Gastroesophageal sphincter (tissue), 3 donors: ENCODE measurements at regions not wholly inside any gene's neighbourhood (a gene's known extent, or its start where the extent isn't known, plus 50 kb on each side); places are given as distances from the start of the nearest gene placed in this dataset.

Source experiments
- POLR2A ChIP-seq, 2 donors: fragments of 450-650 bp; IDR thresholded peaks; one replicate each; pipeline ENCODE4 v1.6.1; 2017; ENCODE audit warnings: antibody characterized with exemption in 2 of 2, mild to moderate bottlenecking in 2 of 2, moderate library complexity in 1 of 2
- TF ChIP-seq, protein P1 (sequence below), 4 experiments: fragments of 200-600 bp in 2 of 4; fragments of 450-650 bp in 2 of 4; sonication (generic) in 1 of 4; IDR thresholded peaks; one replicate each; pipeline ENCODE4 v1.5.1; 2017 to 2019; ENCODE audit warnings: antibody characterized with exemption in 4 of 4, mild to moderate bottlenecking in 2 of 4, moderate library complexity in 2 of 4

DNA sequence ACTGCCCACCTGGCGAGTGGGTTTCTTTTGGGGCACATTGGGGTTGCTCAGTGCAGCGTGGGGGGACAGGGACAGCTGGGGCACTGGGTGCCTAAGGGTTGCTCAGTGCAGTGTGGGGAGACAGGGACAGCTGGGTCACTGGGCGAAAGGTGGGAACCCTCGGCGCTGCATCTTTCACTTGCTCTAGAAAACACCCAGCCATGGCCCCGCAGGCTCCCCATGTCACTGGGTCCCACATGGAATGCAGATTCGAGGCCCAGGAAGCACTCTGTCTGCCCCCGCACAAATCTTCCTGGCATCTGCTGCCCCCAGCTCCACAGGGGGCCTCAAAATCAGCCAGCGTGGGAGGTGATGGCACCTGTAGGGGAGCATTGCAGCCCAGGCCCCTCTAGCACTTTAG lies 229.3 kb downstream of the BRD1 start:
- TF ChIP-seq, protein P1, sequence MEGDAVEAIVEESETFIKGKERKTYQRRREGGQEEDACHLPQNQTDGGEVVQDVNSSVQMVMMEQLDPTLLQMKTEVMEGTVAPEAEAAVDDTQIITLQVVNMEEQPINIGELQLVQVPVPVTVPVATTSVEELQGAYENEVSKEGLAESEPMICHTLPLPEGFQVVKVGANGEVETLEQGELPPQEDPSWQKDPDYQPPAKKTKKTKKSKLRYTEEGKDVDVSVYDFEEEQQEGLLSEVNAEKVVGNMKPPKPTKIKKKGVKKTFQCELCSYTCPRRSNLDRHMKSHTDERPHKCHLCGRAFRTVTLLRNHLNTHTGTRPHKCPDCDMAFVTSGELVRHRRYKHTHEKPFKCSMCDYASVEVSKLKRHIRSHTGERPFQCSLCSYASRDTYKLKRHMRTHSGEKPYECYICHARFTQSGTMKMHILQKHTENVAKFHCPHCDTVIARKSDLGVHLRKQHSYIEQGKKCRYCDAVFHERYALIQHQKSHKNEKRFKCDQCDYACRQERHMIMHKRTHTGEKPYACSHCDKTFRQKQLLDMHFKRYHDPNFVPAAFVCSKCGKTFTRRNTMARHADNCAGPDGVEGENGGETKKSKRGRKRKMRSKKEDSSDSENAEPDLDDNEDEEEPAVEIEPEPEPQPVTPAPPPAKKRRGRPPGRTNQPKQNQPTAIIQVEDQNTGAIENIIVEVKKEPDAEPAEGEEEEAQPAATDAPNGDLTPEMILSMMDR (IDR thresholded peaks at IDR 0.05), result no peak
- no peak for TF ChIP-seq POLR2A (IDR thresholded peaks at IDR 0.05)
